ENCODE measurements at regions not wholly inside any gene's neighbourhood (a gene's known extent, or its start where the extent isn't known, plus 50 kb on each side); places are given as distances from the start of the nearest gene placed in this dataset.

GRCh38 chr3:40841570-40842109, 316.9 kb downstream of the ZNF621 start:
- H3K9ac ChIP-seq (ENCODE audit: extremely low read depth, insufficient read length, low read length), result no peak overlapping the region
- no peaks in the 10 kb centered on the region for H3K23me2 ChIP-seq (ENCODE audit: insufficient read length, low read depth, low read length, poor library complexity, severe bottlenecking)
- Mint-ChIP-seq H3K4me3 (no peak overlapping the region), H3K27ac (no peak overlapping the region), H3K27me3 (ENCODE audit: low read depth) (peaks cover 2% of the 10 kb centered on the region; the same call in 1 of the 2 replicates), H3K4me1 (peaks cover 19 to 24% of the 10 kb centered on the region in 2 experiments), H3K9me3 (peaks cover 8 to 9% of the 10 kb centered on the region in 2 experiments), H3K36me3 (ENCODE audit: insufficient read depth in 1 of 3, low read depth in 3 of 3) (peaks cover 4 to 8% (median 6%) of the 10 kb centered on the region in 3 experiments)
- H2AK5ac ChIP-seq (ENCODE audit: insufficient read length, low read length), result no peak overlapping the region
- H4K5ac ChIP-seq (ENCODE audit: insufficient read length, low read depth, low read length), result no peak overlapping the region
- H2BK15ac ChIP-seq (ENCODE audit: low read depth, low read length), result no peak overlapping the region
- no peaks in the 10 kb centered on the region for H3K9me3 ChIP-seq (ENCODE audit: control insufficient read depth, low read depth, low read length)
- H3K4ac ChIP-seq (ENCODE audit: low read depth, low read length), result no peak overlapping the region
- H2BK120ac ChIP-seq (ENCODE audit: low read depth, low read length, poor library complexity, severe bottlenecking), result no peak overlapping the region
- H3T11ph ChIP-seq (ENCODE audit: low read length), result no peak overlapping the region
- H3K14ac ChIP-seq (ENCODE audit: insufficient read depth, low read length), result no peak overlapping the region
- no peaks in the 10 kb centered on the region for H3K79me1 ChIP-seq (ENCODE audit: insufficient read depth, low read depth, low read length, poor library complexity, severe bottlenecking)
- H4K8ac ChIP-seq (replicated peaks; ENCODE audit: insufficient read length, low read depth, low read length), result no peak overlapping the region
- DNase-seq, result no peak
- H3K4me2 ChIP-seq (ENCODE audit: insufficient read depth, insufficient read length, low read length), result no peak overlapping the region
- H4K20me1 ChIP-seq (ENCODE audit: control insufficient read depth, insufficient read depth, insufficient read length), result no peaks in the 10 kb centered on the region
- H3K79me2 ChIP-seq (ENCODE audit: insufficient read depth, low read length), result no peaks in the 10 kb centered on the region
- H3K27me3 ChIP-seq (ENCODE audit: insufficient read depth, low read length), result no peaks in the 10 kb centered on the region
- no peak overlapping the region for H2BK12ac ChIP-seq (ENCODE audit: insufficient read length, low read depth, low read length)
- H3K56ac ChIP-seq (ENCODE audit: insufficient read length, low read depth, low read length), result no peak overlapping the region
- H2AFZ ChIP-seq (ENCODE audit: low read length), result no peak overlapping the region
- no peak overlapping the region for H4K91ac ChIP-seq (ENCODE audit: insufficient read length, low read depth, low read length)
- no peak for TF ChIP-seq CTCF (conservative IDR thresholded peaks at IDR 0.05)
- no peak overlapping the region for H2BK20ac ChIP-seq (ENCODE audit: low read depth, low read length, poor library complexity, severe bottlenecking)
- no peak overlapping the region for H3K23ac ChIP-seq (ENCODE audit: insufficient read length, low read depth, low read length)
- H3K4me1 ChIP-seq (ENCODE audit: insufficient read depth, low read length), result peaks cover 6% of the 10 kb centered on the region; the same call in 1 of the 2 replicates
- no peak overlapping the region for H3K18ac ChIP-seq (ENCODE audit: insufficient read length, low read depth, low read length)
- no peak overlapping the region for H2BK5ac ChIP-seq (ENCODE audit: insufficient read length, low read length)
- no peak overlapping the region for H3K27ac ChIP-seq (ENCODE audit: insufficient read length, low read depth, low read length)

All from H9 (cell line).